Activated T-cell treated with anti-CD3 and anti-CD28 coated beads for 4 hours (primary cell): ENCODE measurements at regions not wholly inside any gene's neighbourhood (a gene's known extent, or its start where the extent isn't known, plus 50 kb on each side); places are given as distances from the start of the nearest gene placed in this dataset.
"Not testable (repeated sequence)": the region's sequence is repeated elsewhere in the genome, so short reads cannot be mapped to it uniquely, and the experiment has no call there.

ENCODE experiments used
- DNase-seq: peaks from one replicate; pipeline ENCODE4 v3.0.0-alpha.2; 2020

GRCh38 chr16:51831595-51832367, 680.7 kb upstream of the SALL1 start:
- no peak for DNase-seq

GRCh38 chr16:51831034-51831433, 680.0 kb upstream of the SALL1 start:
- not testable (repeated sequence) for DNase-seq

GRCh38 chr16:51825779-51826178, 674.7 kb upstream of the SALL1 start:
- DNase-seq = no peak

- no peak for DNase-seq
Measured at GRCh38 chr16:51822471-51822870, 671.4 kb upstream of the SALL1 start.

GRCh38 chr16:51821527-51821926, 670.5 kb upstream of the SALL1 start:
- no peak for DNase-seq

- DNase-seq = no peak
Measured at GRCh38 chr16:51820176-51820575, 669.1 kb upstream of the SALL1 start.

- no peak for DNase-seq
Measured at GRCh38 chr16:51818342-51818944, 667.4 kb upstream of the SALL1 start.

- DNase-seq = no peak
Measured at GRCh38 chr16:51816929-51817328, 665.9 kb upstream of the SALL1 start.

GRCh38 chr16:51815523-51815922, 664.5 kb upstream of the SALL1 start:
- no peak for DNase-seq

- DNase-seq = no peak
Measured at GRCh38 chr16:51814617-51815016, 663.5 kb upstream of the SALL1 start.

- DNase-seq = no peak
Measured at GRCh38 chr16:51813609-51814008, 662.5 kb upstream of the SALL1 start.

- DNase-seq = no peak
Measured at GRCh38 chr16:51812945-51813344, 661.9 kb upstream of the SALL1 start.

GRCh38 chr16:51807551-51807950, 656.5 kb upstream of the SALL1 start:
- DNase-seq = no peak

- no peak for DNase-seq
Measured at GRCh38 chr16:51801635-51802034, 650.6 kb upstream of the SALL1 start.

- DNase-seq = no peak
Measured at GRCh38 chr16:51797669-51798259, 646.7 kb upstream of the SALL1 start.

GRCh38 chr16:51779240-51779639, 628.2 kb upstream of the SALL1 start:
- no peak for DNase-seq

- no peak for DNase-seq
Measured at GRCh38 chr16:51773071-51773890, 622.2 kb upstream of the SALL1 start.

- DNase-seq = no peak
Measured at GRCh38 chr16:51766739-51767138, 615.7 kb upstream of the SALL1 start.

- no peak for DNase-seq
Measured at GRCh38 chr16:51763072-51763661, 612.1 kb upstream of the SALL1 start.

- DNase-seq = no peak
Measured at GRCh38 chr16:51762081-51762996, 611.3 kb upstream of the SALL1 start.

GRCh38 chr16:51761001-51761400, 609.9 kb upstream of the SALL1 start:
- DNase-seq = no peak

- DNase-seq = no peak
Measured at GRCh38 chr16:51759999-51760398, 608.9 kb upstream of the SALL1 start.
